Activated B cell treated with CpG ODN at 0.5 μM for 24 hours (primary cell): ENCODE measurements at regions not wholly inside any gene's neighbourhood (a gene's known extent, or its start where the extent isn't known, plus 50 kb on each side); places are given as distances from the start of the nearest gene placed in this dataset.

Source experiments
- ATAC-seq: fragments of 200-7000 bp; cut with Tn5 transposase; one replicate; pipeline ENCODE4 v1.10.0; 2021; ENCODE audit warnings: low read depth, mild to moderate bottlenecking, moderate library complexity
- CTCF ChIA-PET: fragments of 350-600 bp; sonication (Branson Sonifier 250); formaldehyde crosslinking; loops from one replicate; lab custom pipeline; 2021; ENCODE audit warnings: antibody characterized with exemption; lab: Charles Lee
- POLR2A ChIA-PET: fragments of 350-600 bp; sonication (Branson Sonifier 250); formaldehyde crosslinking; loops from one replicate; lab custom pipeline; 2021; ENCODE audit warnings: antibody characterized with exemption; lab: Charles Lee
- DNase-seq: peaks from one replicate; pipeline ENCODE4 v3.0.0; 2022
- H3K27ac Mint-ChIP-seq: one replicate; pipeline ENCODE4 v1.8.0; 2020; ENCODE audit warnings: mixed read lengths
- H3K27me3 Mint-ChIP-seq: one replicate; pipeline ENCODE4 v1.8.0; 2021; ENCODE audit warnings: mixed read lengths
- H3K36me3 Mint-ChIP-seq: one replicate; pipeline ENCODE4 v1.8.0; 2021; ENCODE audit warnings: low read depth, mixed read lengths
- H3K4me1 Mint-ChIP-seq: one replicate; pipeline ENCODE4 v1.8.0; 2021; ENCODE audit warnings: mixed read lengths
- H3K4me3 Mint-ChIP-seq: one replicate; pipeline ENCODE4 v1.8.0; 2020; ENCODE audit warnings: mild to moderate bottlenecking, mixed read lengths
- H3K9me3 Mint-ChIP-seq: one replicate; pipeline ENCODE4 v1.8.0; 2020; ENCODE audit warnings: mixed read lengths
- intact Hi-C: fragments of 100-400 bp; cut with micrococcal nuclease; formaldehyde crosslinking; loops from one replicate; pipeline ENCODE4 v1.15.1; 2024
- TF ChIP-seq, protein P1 (sequence below): fragments of 200-600 bp; IDR thresholded peaks from one replicate; pipeline ENCODE4 v1.8.0; 2022; ENCODE audit warnings: antibody characterized with exemption, mild to moderate bottlenecking

GRCh38 chr6:74902846-74903245 is 303.0 kb downstream of the COL12A1 start:
- intact Hi-C loops: no loop called here
- peaks cover 8% of the 10 kb centered on the region for H3K9me3 Mint-ChIP-seq

GRCh38 chr6:74902089-74902488 is 303.8 kb downstream of the COL12A1 start:
- Mint-ChIP-seq H3K4me1 (no peaks in the 10 kb centered on the region), H3K27me3 (no peaks in the 10 kb centered on the region), H3K36me3 (no peaks in the 10 kb centered on the region), H3K9me3 (peaks cover 9% of the 10 kb centered on the region), H3K27ac (no peak overlapping the region), H3K4me3 (no peak overlapping the region)
- CTCF ChIA-PET: interaction anchor here (0.7 kb wide), 1 partner anchor 10 kb away, joined by 3 read pairs; no protein-coding TSS in a partner anchor
- DNase-seq (no peak), ATAC-seq (no peak)
- POLR2A ChIA-PET: no interaction called here
- intact Hi-C loops: no loop called here
- TF ChIP-seq, protein P1, sequence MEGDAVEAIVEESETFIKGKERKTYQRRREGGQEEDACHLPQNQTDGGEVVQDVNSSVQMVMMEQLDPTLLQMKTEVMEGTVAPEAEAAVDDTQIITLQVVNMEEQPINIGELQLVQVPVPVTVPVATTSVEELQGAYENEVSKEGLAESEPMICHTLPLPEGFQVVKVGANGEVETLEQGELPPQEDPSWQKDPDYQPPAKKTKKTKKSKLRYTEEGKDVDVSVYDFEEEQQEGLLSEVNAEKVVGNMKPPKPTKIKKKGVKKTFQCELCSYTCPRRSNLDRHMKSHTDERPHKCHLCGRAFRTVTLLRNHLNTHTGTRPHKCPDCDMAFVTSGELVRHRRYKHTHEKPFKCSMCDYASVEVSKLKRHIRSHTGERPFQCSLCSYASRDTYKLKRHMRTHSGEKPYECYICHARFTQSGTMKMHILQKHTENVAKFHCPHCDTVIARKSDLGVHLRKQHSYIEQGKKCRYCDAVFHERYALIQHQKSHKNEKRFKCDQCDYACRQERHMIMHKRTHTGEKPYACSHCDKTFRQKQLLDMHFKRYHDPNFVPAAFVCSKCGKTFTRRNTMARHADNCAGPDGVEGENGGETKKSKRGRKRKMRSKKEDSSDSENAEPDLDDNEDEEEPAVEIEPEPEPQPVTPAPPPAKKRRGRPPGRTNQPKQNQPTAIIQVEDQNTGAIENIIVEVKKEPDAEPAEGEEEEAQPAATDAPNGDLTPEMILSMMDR: no peak

More at GRCh38 chr6:74902846-74903245, 303.0 kb downstream of the COL12A1 start:
- Mint-ChIP-seq H3K27me3 (no peaks in the 10 kb centered on the region), H3K36me3 (no peaks in the 10 kb centered on the region), H3K4me1 (no peaks in the 10 kb centered on the region), H3K27ac (no peak overlapping the region), H3K4me3 (no peak overlapping the region)
- ATAC-seq (no peak), DNase-seq (no peak)
- TF ChIP-seq, protein P1: no peak
- POLR2A ChIA-PET: no interaction called here
- CTCF ChIA-PET: no interaction called here

DNA sequence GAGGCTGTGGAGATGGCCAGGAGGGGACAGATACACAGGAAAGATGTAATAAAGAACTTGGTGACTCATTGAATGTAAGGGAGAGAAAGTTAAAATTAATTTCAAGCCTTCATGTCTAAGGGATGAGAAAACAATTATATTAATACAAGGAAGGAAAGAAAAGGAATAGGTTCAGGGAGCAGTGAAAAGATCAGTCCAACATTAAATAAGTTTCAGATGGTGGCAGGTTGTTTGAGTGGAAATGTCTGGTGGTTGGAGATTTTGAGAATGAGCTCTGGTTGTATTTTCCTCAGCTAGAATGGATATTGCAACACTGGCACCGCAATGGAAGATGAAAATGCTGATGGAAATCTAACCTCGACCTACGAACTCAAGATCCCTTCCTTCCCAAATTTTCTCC is 304.3 kb downstream of the COL12A1 start:
- ATAC-seq (no peak), DNase-seq (no peak)
- TF ChIP-seq, protein P1: no peak
- H3K4me3 Mint-ChIP-seq: no peak overlapping the region
- H3K4me1 Mint-ChIP-seq: no peaks in the 10 kb centered on the region
- ChIA-PET POLR2A (no interaction called here), CTCF (interaction anchor here (0.7 kb wide), 1 partner anchor 9 kb away, joined by 3 read pairs; no protein-coding TSS in a partner anchor)
- no peaks in the 10 kb centered on the region for H3K36me3 Mint-ChIP-seq
- H3K9me3 Mint-ChIP-seq: peaks cover 12% of the 10 kb centered on the region
- intact Hi-C loops: no loop called here
- H3K27me3 Mint-ChIP-seq: no peaks in the 10 kb centered on the region
- H3K27ac Mint-ChIP-seq: no peak overlapping the region

DNA sequence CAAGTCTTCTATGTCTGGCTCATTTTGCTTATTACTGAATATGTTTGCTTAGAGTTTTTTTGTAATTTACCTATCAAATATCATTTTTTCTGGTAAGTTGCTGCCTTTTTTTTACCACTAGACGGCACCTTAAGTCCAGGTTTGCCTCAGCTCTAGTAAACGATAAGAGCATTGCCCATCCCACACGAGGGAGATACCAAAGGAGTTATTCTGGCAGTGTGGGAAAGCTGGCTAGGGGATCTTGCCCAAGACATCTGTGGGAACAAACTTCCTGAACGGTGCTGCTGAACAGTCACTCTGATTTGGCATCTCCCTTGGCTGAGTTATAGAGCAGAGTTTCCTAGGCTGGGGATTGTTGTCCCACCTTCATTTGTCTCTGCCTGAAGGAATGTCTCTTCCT is 306.4 kb downstream of the COL12A1 start:
- intact Hi-C loops: no loop called here
- no peaks in the 10 kb centered on the region for H3K4me1 Mint-ChIP-seq
- CTCF ChIA-PET: no interaction called here
- H3K36me3 Mint-ChIP-seq: no peaks in the 10 kb centered on the region
- ATAC-seq: no peak
- POLR2A ChIA-PET: no interaction called here
- no peak overlapping the region for H3K4me3 Mint-ChIP-seq
- no peaks in the 10 kb centered on the region for H3K27me3 Mint-ChIP-seq
- no peak for DNase-seq
- peaks cover 14% of the 10 kb centered on the region for H3K9me3 Mint-ChIP-seq
- TF ChIP-seq, protein P1: no peak
- no peak overlapping the region for H3K27ac Mint-ChIP-seq

GRCh38 chr6:74892091-74892490 is 313.8 kb downstream of the COL12A1 start:
- no peaks in the 10 kb centered on the region for H3K4me1 Mint-ChIP-seq
- DNase-seq (no peak), ATAC-seq (no peak)
- CTCF ChIA-PET: interaction anchor here (0.6 kb wide), 1 partner anchor 10 kb away, joined by 3 read pairs; no protein-coding TSS in a partner anchor
- POLR2A ChIA-PET: no interaction called here
- TF ChIP-seq, protein P1: no peak
- intact Hi-C loops: no loop called here
- no peak overlapping the region for H3K4me3 Mint-ChIP-seq
- H3K27me3 Mint-ChIP-seq: no peaks in the 10 kb centered on the region
- no peaks in the 10 kb centered on the region for H3K36me3 Mint-ChIP-seq
- no peak overlapping the region for H3K27ac Mint-ChIP-seq
- peaks cover 10% of the 10 kb centered on the region for H3K9me3 Mint-ChIP-seq
